CD14-positive monocyte (primary cell): ENCODE measurements at regions not wholly inside any gene's neighbourhood (a gene's known extent, or its start where the extent isn't known, plus 50 kb on each side); places are given as distances from the start of the nearest gene placed in this dataset.

Source experiments
- DNase-seq, 3 donors: peaks; one replicate each; pipeline ENCODE4 v3.0.0-alpha.2; 2011 to 2022
- H2AFZ ChIP-seq: 2 replicates; pipeline ENCODE4 v1.6.0; 2012; ENCODE audit warnings: mild to moderate bottlenecking, low read depth, low read length, inconsistent platforms; ENCODE audit not compliant: insufficient read depth, poor library complexity, severe bottlenecking
- H3K27ac ChIP-seq, 2 donors: 1 replicate in 1 of 2; 2 replicates in 1 of 2; pipeline ENCODE4 v1.5.1; 2012 to 2013; ENCODE audit warnings: low read length in 2 of 2, control low read depth in 1 of 2, inconsistent platforms in 1 of 2, low read depth in 1 of 2, mild to moderate bottlenecking in 1 of 2
- H3K27me3 ChIP-seq, 2 donors: one replicate each; pipeline versions ENCODE4 v1.6.0 to v1.6.1; 2011 to 2013; ENCODE audit warnings: low read length in 2 of 2; ENCODE audit not compliant: control insufficient read depth in 2 of 2, insufficient read depth in 2 of 2
- H3K36me3 ChIP-seq, 2 donors: replicated peaks in 1 of 2; 1 replicate in 1 of 2; 2 replicates in 1 of 2; pipeline versions ENCODE4 v1.5.1 to v1.6.1; 2012 to 2013; ENCODE audit warnings: low read length in 2 of 2, control low read depth in 1 of 2, inconsistent platforms in 1 of 2, mild to moderate bottlenecking in 1 of 2; ENCODE audit not compliant: insufficient read depth in 2 of 2, control insufficient read depth in 1 of 2
- H3K4me1 ChIP-seq, 2 donors: 1 replicate in 1 of 2; 2 replicates in 1 of 2; pipeline versions ENCODE4 v1.5.1 to v1.6.1; 2012 to 2013; ENCODE audit warnings: low read length in 2 of 2, control low read depth in 1 of 2, inconsistent platforms in 1 of 2, mild to moderate bottlenecking in 1 of 2, moderate library complexity in 1 of 2; ENCODE audit not compliant: insufficient read depth in 2 of 2, control insufficient read depth in 1 of 2
- H3K4me2 ChIP-seq: replicated peaks from 2 replicates; pipeline ENCODE3; 2012; ENCODE audit warnings: low read length, moderate library complexity, mild to moderate bottlenecking; ENCODE audit not compliant: poor library complexity, severe bottlenecking; ENCODE audit errors: extremely low read depth
- H3K4me3 ChIP-seq, 3 experiments: fragments of 200-600 bp in 1 of 3; sonication (generic) in 1 of 3; replicated peaks in 1 of 3; 1 replicate in 2 of 3; 2 replicates in 1 of 3; pipeline ENCODE4 v1.5.1; 2011 to 2013; ENCODE audit warnings: low read length in 3 of 3, mild to moderate bottlenecking in 3 of 3, control low read depth in 2 of 3, low read depth in 2 of 3, inconsistent platforms in 1 of 3, moderate library complexity in 1 of 3
- H3K79me2 ChIP-seq: 2 replicates; pipeline ENCODE4 v1.6.0; 2012; ENCODE audit warnings: mild to moderate bottlenecking, control low read depth, inconsistent platforms, low read length, moderate library complexity; ENCODE audit not compliant: insufficient read depth
- H3K9ac ChIP-seq: 2 replicates; pipeline ENCODE4 v1.6.0; 2017; ENCODE audit warnings: low read length, mild to moderate bottlenecking; ENCODE audit not compliant: insufficient read depth, poor library complexity, severe bottlenecking
- H3K9me3 ChIP-seq, 2 donors: replicated peaks in 1 of 2; 1 replicate in 1 of 2; 2 replicates in 1 of 2; pipeline versions ENCODE4 v1.5.1 to v1.6.1; 2012 to 2013; ENCODE audit warnings: low read length in 2 of 2, control low read depth in 1 of 2; ENCODE audit not compliant: control insufficient read depth in 1 of 2, insufficient read depth in 1 of 2
- H4K20me1 ChIP-seq: 2 replicates; pipeline ENCODE4 v1.6.0; 2012; ENCODE audit warnings: mild to moderate bottlenecking, low read length, control low read depth, moderate library complexity; ENCODE audit not compliant: insufficient read depth
- H3K27ac Mint-ChIP-seq, 7 donors: one replicate each; pipeline ENCODE4 v1.8.0; 2020; ENCODE audit warnings: mild to moderate bottlenecking in 7 of 7, mixed read lengths in 7 of 7, moderate library complexity in 6 of 7, inconsistent platforms in 2 of 7
- H3K27me3 Mint-ChIP-seq, 3 donors: one replicate each; pipeline ENCODE4 v1.8.0; 2021 to 2022; ENCODE audit warnings: low read depth in 3 of 3, mild to moderate bottlenecking in 3 of 3, mixed read lengths in 3 of 3, moderate library complexity in 3 of 3, inconsistent platforms in 1 of 3
- H3K36me3 Mint-ChIP-seq, 2 donors: one replicate each; pipeline ENCODE4 v1.8.0; 2020; ENCODE audit warnings: mixed read lengths in 2 of 2, inconsistent platforms in 1 of 2, mild to moderate bottlenecking in 1 of 2
- H3K4me1 Mint-ChIP-seq: one replicate; pipeline ENCODE4 v1.8.0; 2020; ENCODE audit warnings: mild to moderate bottlenecking, mixed read lengths
- H3K4me3 Mint-ChIP-seq, 2 donors: one replicate each; pipeline ENCODE4 v1.8.0; 2020; ENCODE audit warnings: mild to moderate bottlenecking in 2 of 2, mixed read lengths in 2 of 2, moderate library complexity in 1 of 2
- H3K9me3 Mint-ChIP-seq, 7 donors: one replicate each; pipeline ENCODE4 v1.8.0; 2020 to 2022; ENCODE audit warnings: mixed read lengths in 7 of 7, mild to moderate bottlenecking in 6 of 7, moderate library complexity in 6 of 7, inconsistent platforms in 2 of 7
- CTCF ChIP-seq: fragments of 200-600 bp; IDR thresholded peaks from one replicate; pipeline ENCODE4 v1.8.0; 2022; ENCODE audit warnings: antibody characterized with exemption, mild to moderate bottlenecking
- WGBS: methylation state at CpG from one replicate; pipeline ENCODE4 v1.1.5; 2013; ENCODE audit warnings: missing lambda C conversion rate; ENCODE audit not compliant: insufficient coverage; 5-methylcytosine and 5-hydroxymethylcytosine counted together
- intact Hi-C, 2 donors: fragments of 100-400 bp; cut with micrococcal nuclease; formaldehyde crosslinking; loops; one replicate each; pipeline versions ENCODE4 v1.15.0 to v1.15.1; 2023

- no peaks in the 10 kb centered on the region for H3K4me1 ChIP-seq
- Mint-ChIP-seq H3K27me3 (peaks cover 0 to 8% (median 4%) of the 10 kb centered on the region in 3 donors), H3K36me3 (no peaks in the 10 kb centered on the region), H3K27ac (no peak overlapping the region), H3K9me3 (peaks cover 0 to 1% (median 0%) of the 10 kb centered on the region in 7 donors), H3K4me1 (peaks cover 6% of the 10 kb centered on the region), H3K4me3 (no peak overlapping the region)
- H3K79me2 ChIP-seq: no peaks in the 10 kb centered on the region
- no peak overlapping the region for H3K27ac ChIP-seq
- no CpG with 5 or more reads among the region's 1 CpG for WGBS
- H3K9me3 ChIP-seq: no peaks in the 10 kb centered on the region
- intact Hi-C loops: no loop called here
- no peak for DNase-seq
- H4K20me1 ChIP-seq: no peaks in the 10 kb centered on the region
- no peaks in the 10 kb centered on the region for H3K36me3 ChIP-seq
- no peak overlapping the region for H3K4me3 ChIP-seq
- no peak overlapping the region for H3K9ac ChIP-seq
- peaks cover 0 to 2% of the 10 kb centered on the region in 2 donors for H3K27me3 ChIP-seq
- H2AFZ ChIP-seq: no peak overlapping the region
- no peak for TF ChIP-seq CTCF
- H3K4me2 ChIP-seq: no peak overlapping the region
Measured at GRCh38 chr2:200244111-200244510, 62.4 kb upstream of the SPATS2L start.

GRCh38 chr2:200247494-200247893 is 59.0 kb upstream of the SPATS2L start:
- no peak for DNase-seq
- peaks cover 6% of the 10 kb centered on the region for H3K4me1 Mint-ChIP-seq
- H3K27ac Mint-ChIP-seq: no peak overlapping the region
- no peak for TF ChIP-seq CTCF
- Histone ChIP-seq H3K4me3 (no peak overlapping the region), H3K9ac (no peak overlapping the region), H2AFZ (no peak overlapping the region), H3K4me1 (no peaks in the 10 kb centered on the region), H3K27ac (no peak overlapping the region), H3K4me2 (no peak overlapping the region), H4K20me1 (no peaks in the 10 kb centered on the region), H3K79me2 (no peaks in the 10 kb centered on the region), H3K27me3 (no peaks in the 10 kb centered on the region), H3K9me3 (no peaks in the 10 kb centered on the region), H3K36me3 (no peaks in the 10 kb centered on the region)
- H3K4me3 Mint-ChIP-seq: no peak overlapping the region
- intact Hi-C loops: no loop called here
- peaks cover 0 to 1% (median 0%) of the 10 kb centered on the region in 7 donors for H3K9me3 Mint-ChIP-seq
- WGBS: no CpG with 5 or more reads among the region's 2 CpGs
- peaks cover 0 to 2% (median 1%) of the 10 kb centered on the region in 3 donors for H3K27me3 Mint-ChIP-seq
- H3K36me3 Mint-ChIP-seq: no peaks in the 10 kb centered on the region
